Liver (tissue), 3 donors: ENCODE measurements at regions not wholly inside any gene's neighbourhood (a gene's known extent, or its start where the extent isn't known, plus 50 kb on each side); places are given as distances from the start of the nearest gene placed in this dataset.

Experiments used
- FOXA1 ChIP-seq: IDR thresholded peaks from 2 replicates; pipeline ENCODE4 v1.6.1; 2016; ENCODE audit warnings: antibody characterized with exemption
- GABPA ChIP-seq, 2 donors: IDR thresholded peaks in 1 of 2; conservative IDR thresholded peaks in 1 of 2; 2 replicates each; pipeline ENCODE4 v1.6.1; 2016; ENCODE audit warnings: antibody characterized with exemption in 2 of 2, mild to moderate bottlenecking in 1 of 2, moderate library complexity in 1 of 2
- JUND ChIP-seq, 2 donors: IDR thresholded peaks; 2 replicates each; pipeline ENCODE4 v1.6.1; 2016; ENCODE audit warnings: antibody characterized with exemption in 2 of 2
- RAD21 ChIP-seq, 2 donors: IDR thresholded peaks; 2 replicates each; pipeline ENCODE4 v1.6.1; 2016; ENCODE audit warnings: antibody characterized with exemption in 2 of 2, mild to moderate bottlenecking in 2 of 2
- RXRA ChIP-seq, 2 donors: IDR thresholded peaks; 2 replicates each; pipeline ENCODE4 v1.6.1; 2017 to 2018; ENCODE audit warnings: antibody characterized with exemption in 2 of 2, mild to moderate bottlenecking in 1 of 2
- SP1 ChIP-seq: IDR thresholded peaks from 2 replicates; pipeline ENCODE4 v1.6.1; 2018; ENCODE audit warnings: antibody characterized with exemption, mild to moderate bottlenecking
- TAF1 ChIP-seq: conservative IDR thresholded peaks from 2 replicates; pipeline ENCODE4 v1.6.1; 2016; ENCODE audit warnings: antibody characterized with exemption, mild to moderate bottlenecking
- TF ChIP-seq, protein P1 (sequence below): fragments of 150-350 bp; IDR thresholded peaks from 2 replicates; pipeline ENCODE4 v1.5.1; 2017; ENCODE audit warnings: improper control_type of control experiment, low read depth, low read length; ENCODE audit not compliant: missing input control
- TF ChIP-seq, protein P2 (sequence below): IDR thresholded peaks from 2 replicates; pipeline ENCODE4 v1.6.1; 2016; ENCODE audit warnings: antibody characterized with exemption
- TF ChIP-seq, protein P3 (sequence below): IDR thresholded peaks from 2 replicates; pipeline ENCODE4 v1.6.1; 2016; ENCODE audit warnings: antibody characterized with exemption
- TF ChIP-seq, protein P4 (sequence below): IDR thresholded peaks from 2 replicates; pipeline ENCODE4 v1.6.1; 2016; ENCODE audit warnings: antibody characterized with exemption, mild to moderate bottlenecking
- donor health status: healthy.
- donor health status: healthy.

DNA sequence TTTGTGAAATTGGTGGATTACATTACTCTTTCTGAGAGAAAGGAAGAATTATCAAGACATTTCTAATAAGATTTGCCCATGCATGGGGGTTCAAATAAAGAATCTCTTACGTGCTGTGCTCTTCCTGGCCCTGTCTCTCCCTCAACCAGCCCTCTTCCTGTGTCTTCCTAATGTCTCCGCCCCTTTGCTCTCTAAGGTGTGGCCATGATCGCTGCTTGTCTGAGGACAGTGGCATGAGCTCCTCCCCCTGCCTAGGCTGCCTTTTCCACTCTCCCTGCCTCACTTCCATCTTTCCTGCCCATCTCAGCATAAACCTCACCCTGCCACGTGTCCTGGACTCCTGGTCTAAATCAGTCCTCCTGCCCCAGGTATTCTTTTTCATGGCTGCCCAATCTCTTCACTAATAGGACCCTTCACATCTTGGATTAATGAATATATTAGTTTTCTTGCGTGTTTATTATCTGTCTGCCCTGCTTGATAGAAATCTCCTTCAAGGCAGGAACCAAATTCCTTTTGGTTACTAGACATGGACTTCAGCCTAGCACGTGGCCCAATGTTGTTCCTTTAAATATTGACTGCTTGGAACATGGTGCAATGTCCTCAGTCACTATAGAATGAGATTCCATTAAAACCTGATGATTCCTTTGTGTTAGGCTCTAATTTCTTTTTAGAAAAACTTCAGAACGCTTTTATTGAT, 122.3 kb downstream of the MTRR start:
- TF ChIP-seq, protein P1, sequence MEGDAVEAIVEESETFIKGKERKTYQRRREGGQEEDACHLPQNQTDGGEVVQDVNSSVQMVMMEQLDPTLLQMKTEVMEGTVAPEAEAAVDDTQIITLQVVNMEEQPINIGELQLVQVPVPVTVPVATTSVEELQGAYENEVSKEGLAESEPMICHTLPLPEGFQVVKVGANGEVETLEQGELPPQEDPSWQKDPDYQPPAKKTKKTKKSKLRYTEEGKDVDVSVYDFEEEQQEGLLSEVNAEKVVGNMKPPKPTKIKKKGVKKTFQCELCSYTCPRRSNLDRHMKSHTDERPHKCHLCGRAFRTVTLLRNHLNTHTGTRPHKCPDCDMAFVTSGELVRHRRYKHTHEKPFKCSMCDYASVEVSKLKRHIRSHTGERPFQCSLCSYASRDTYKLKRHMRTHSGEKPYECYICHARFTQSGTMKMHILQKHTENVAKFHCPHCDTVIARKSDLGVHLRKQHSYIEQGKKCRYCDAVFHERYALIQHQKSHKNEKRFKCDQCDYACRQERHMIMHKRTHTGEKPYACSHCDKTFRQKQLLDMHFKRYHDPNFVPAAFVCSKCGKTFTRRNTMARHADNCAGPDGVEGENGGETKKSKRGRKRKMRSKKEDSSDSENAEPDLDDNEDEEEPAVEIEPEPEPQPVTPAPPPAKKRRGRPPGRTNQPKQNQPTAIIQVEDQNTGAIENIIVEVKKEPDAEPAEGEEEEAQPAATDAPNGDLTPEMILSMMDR = no peak
- TF ChIP-seq FOXA1 = no peak
- TF ChIP-seq, protein P2, sequence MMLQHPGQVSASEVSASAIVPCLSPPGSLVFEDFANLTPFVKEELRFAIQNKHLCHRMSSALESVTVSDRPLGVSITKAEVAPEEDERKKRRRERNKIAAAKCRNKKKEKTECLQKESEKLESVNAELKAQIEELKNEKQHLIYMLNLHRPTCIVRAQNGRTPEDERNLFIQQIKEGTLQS = no peak
- no peak for TF ChIP-seq TAF1
- TF ChIP-seq, protein P3, sequence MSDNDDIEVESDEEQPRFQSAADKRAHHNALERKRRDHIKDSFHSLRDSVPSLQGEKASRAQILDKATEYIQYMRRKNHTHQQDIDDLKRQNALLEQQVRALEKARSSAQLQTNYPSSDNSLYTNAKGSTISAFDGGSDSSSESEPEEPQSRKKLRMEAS = no peak
- no peak for TF ChIP-seq RAD21 (IDR thresholded peaks at IDR 0.05)
- no peak for TF ChIP-seq JUND (IDR thresholded peaks at IDR 0.05)
- TF ChIP-seq RXRA (IDR thresholded peaks at IDR 0.05) = no peak
- TF ChIP-seq, protein P4, sequence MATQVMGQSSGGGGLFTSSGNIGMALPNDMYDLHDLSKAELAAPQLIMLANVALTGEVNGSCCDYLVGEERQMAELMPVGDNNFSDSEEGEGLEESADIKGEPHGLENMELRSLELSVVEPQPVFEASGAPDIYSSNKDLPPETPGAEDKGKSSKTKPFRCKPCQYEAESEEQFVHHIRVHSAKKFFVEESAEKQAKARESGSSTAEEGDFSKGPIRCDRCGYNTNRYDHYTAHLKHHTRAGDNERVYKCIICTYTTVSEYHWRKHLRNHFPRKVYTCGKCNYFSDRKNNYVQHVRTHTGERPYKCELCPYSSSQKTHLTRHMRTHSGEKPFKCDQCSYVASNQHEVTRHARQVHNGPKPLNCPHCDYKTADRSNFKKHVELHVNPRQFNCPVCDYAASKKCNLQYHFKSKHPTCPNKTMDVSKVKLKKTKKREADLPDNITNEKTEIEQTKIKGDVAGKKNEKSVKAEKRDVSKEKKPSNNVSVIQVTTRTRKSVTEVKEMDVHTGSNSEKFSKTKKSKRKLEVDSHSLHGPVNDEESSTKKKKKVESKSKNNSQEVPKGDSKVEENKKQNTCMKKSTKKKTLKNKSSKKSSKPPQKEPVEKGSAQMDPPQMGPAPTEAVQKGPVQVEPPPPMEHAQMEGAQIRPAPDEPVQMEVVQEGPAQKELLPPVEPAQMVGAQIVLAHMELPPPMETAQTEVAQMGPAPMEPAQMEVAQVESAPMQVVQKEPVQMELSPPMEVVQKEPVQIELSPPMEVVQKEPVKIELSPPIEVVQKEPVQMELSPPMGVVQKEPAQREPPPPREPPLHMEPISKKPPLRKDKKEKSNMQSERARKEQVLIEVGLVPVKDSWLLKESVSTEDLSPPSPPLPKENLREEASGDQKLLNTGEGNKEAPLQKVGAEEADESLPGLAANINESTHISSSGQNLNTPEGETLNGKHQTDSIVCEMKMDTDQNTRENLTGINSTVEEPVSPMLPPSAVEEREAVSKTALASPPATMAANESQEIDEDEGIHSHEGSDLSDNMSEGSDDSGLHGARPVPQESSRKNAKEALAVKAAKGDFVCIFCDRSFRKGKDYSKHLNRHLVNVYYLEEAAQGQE = no peak
- no peak for TF ChIP-seq SP1
- TF ChIP-seq GABPA (IDR thresholded peaks at IDR 0.05 in 1 of 2, conservative IDR thresholded peaks at IDR 0.05 in 1 of 2) = no peak
